Superior temporal gyrus (tissue), 1 donor: ENCODE measurements at regions not wholly inside any gene's neighbourhood (a gene's known extent, or its start where the extent isn't known, plus 50 kb on each side); places are given as distances from the start of the nearest gene placed in this dataset.
A peak's percentile ranks its signal among the peaks of the same experiment; 100 is the strongest.

Experiments
- DNase-seq: peaks from one replicate; pipeline ENCODE4 v3.0.0-alpha.2; 2016; ENCODE audit errors: extremely low spot score

- DNase-seq = no peak
Observed at GRCh38 chr11:12315024-12315423, 62.3 kb upstream of the PARVA start.

GRCh38 chr11:12316432-12316831 is 60.9 kb upstream of the PARVA start:
- no peak for DNase-seq

GRCh38 chr11:12318791-12319438 is 58.5 kb upstream of the PARVA start:
- DNase-seq = peak; percentile 51

- no peak for DNase-seq
Observed at GRCh38 chr11:12319461-12319951, 57.9 kb upstream of the PARVA start.

GRCh38 chr11:12319988-12320387 is 57.4 kb upstream of the PARVA start:
- DNase-seq = no peak

- DNase-seq = no peak
Observed at GRCh38 chr11:12321217-12321937, 56.0 kb upstream of the PARVA start.

GRCh38 chr11:12324585-12324984 is 52.8 kb upstream of the PARVA start:
- no peak for DNase-seq
